ENCODE measurements at regions not wholly inside any gene's neighbourhood (a gene's known extent, or its start where the extent isn't known, plus 50 kb on each side); places are given as distances from the start of the nearest gene placed in this dataset.

GRCh38 chr3:104669083-104669482, 697.6 kb upstream of the ALCAM start:
- no peak for DNase-seq (ENCODE audit: low read depth)
- TF ChIP-seq, protein P1, sequence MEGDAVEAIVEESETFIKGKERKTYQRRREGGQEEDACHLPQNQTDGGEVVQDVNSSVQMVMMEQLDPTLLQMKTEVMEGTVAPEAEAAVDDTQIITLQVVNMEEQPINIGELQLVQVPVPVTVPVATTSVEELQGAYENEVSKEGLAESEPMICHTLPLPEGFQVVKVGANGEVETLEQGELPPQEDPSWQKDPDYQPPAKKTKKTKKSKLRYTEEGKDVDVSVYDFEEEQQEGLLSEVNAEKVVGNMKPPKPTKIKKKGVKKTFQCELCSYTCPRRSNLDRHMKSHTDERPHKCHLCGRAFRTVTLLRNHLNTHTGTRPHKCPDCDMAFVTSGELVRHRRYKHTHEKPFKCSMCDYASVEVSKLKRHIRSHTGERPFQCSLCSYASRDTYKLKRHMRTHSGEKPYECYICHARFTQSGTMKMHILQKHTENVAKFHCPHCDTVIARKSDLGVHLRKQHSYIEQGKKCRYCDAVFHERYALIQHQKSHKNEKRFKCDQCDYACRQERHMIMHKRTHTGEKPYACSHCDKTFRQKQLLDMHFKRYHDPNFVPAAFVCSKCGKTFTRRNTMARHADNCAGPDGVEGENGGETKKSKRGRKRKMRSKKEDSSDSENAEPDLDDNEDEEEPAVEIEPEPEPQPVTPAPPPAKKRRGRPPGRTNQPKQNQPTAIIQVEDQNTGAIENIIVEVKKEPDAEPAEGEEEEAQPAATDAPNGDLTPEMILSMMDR (IDR thresholded peaks at IDR 0.05; ENCODE audit: low read depth, low read length, missing control alignments), result no peak
- no peak overlapping the region for H3K4me3 ChIP-seq (ENCODE audit: low read depth, low read length)

DNA sequence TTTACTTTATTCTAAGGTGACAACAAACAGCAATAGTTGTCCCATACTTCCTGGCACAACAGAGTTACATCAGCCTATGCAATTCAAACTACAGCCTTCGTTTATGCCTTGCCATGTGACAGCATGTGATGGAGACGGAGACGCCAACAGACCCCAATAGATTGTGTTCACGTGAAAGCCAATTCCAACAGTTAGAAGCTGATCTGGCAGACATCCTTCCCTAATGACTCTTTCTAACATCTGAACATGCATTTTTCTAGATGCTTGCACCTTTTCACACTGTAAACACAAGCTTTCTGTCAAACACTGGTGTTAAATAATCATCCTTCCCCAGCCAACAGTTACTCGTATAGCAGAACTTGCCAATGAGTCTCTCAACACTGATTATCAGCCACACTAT, 694.4 kb upstream of the ALCAM start:
- TF ChIP-seq, protein P1 (IDR thresholded peaks at IDR 0.05; ENCODE audit: low read depth, low read length, missing control alignments), result no peak
- no peak overlapping the region for H3K4me3 ChIP-seq (ENCODE audit: low read depth, low read length)
- no peak for DNase-seq (ENCODE audit: low read depth)

GRCh38 chr3:104673981-104674380, 692.7 kb upstream of the ALCAM start:
- H3K4me3 ChIP-seq (ENCODE audit: low read depth, low read length), result no peak overlapping the region
- no peak for DNase-seq (ENCODE audit: low read depth)
- TF ChIP-seq, protein P1 (IDR thresholded peaks at IDR 0.05; ENCODE audit: low read depth, low read length, missing control alignments), result no peak

GRCh38 chr3:104676241-104676640, 690.5 kb upstream of the ALCAM start:
- no peak for DNase-seq (ENCODE audit: low read depth)
- TF ChIP-seq, protein P1 (IDR thresholded peaks at IDR 0.05; ENCODE audit: low read depth, low read length, missing control alignments), result no peak

GRCh38 chr3:104677932-104678331, 688.8 kb upstream of the ALCAM start:
- TF ChIP-seq, protein P1 (IDR thresholded peaks at IDR 0.05; ENCODE audit: low read depth, low read length, missing control alignments), result no peak
- DNase-seq (ENCODE audit: low read depth), result no peak
- no peak overlapping the region for H3K4me3 ChIP-seq (ENCODE audit: low read depth, low read length)

More at GRCh38 chr3:104676241-104676640, 690.5 kb upstream of the ALCAM start:
- no peak overlapping the region for H3K4me3 ChIP-seq (ENCODE audit: low read depth, low read length)

DNA sequence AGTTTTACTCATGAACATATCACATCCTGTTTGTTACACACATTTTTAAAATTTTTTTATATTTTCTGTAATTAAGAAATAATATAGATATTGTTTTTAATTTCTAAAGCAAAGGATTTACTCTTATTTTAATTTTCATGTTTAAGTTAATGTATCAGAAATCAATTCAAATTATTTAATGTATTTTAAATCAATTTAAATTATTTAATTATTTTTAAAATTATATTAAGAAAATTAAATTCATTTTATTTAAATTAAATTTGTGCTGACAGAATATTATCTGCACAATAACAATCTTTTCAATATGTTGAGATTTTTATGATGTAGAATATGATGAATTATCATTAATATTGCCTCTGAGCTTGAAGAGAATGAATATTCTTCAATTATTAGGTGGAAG, 681.2 kb upstream of the ALCAM start:
- DNase-seq (ENCODE audit: low read depth), result no peak
- no peak overlapping the region for H3K4me3 ChIP-seq (ENCODE audit: low read depth, low read length)
- TF ChIP-seq, protein P1 (IDR thresholded peaks at IDR 0.05; ENCODE audit: low read depth, low read length, missing control alignments), result no peak

DNA sequence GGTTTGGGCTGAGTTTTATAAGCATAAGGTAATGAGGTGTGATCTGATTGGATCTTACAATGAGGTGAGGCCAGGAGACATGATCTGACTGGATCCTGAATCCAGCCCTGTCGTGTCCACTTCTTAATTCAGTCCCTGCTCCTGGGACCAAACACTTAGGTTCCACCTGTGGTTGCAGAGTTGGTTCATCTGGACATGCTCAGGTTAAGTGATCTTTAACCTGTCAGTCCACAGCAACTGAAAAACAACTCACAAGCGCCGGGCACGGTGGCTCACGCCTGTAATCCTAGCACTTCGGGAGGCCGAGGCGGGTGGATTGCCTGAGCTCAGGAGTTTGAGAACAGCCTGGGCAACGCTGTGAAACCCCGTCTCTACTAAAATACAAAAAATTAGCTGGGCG, 679.3 kb upstream of the ALCAM start:
- no peak overlapping the region for H3K4me3 ChIP-seq (ENCODE audit: low read depth, low read length)
- TF ChIP-seq, protein P1 (IDR thresholded peaks at IDR 0.05; ENCODE audit: low read depth, low read length, missing control alignments), result no peak
- DNase-seq (ENCODE audit: low read depth), result no peak

Data from GM12864 (cell line).